ENCODE measurements at regions not wholly inside any gene's neighbourhood (a gene's known extent, or its start where the extent isn't known, plus 50 kb on each side); places are given as distances from the start of the nearest gene placed in this dataset.

DNA sequence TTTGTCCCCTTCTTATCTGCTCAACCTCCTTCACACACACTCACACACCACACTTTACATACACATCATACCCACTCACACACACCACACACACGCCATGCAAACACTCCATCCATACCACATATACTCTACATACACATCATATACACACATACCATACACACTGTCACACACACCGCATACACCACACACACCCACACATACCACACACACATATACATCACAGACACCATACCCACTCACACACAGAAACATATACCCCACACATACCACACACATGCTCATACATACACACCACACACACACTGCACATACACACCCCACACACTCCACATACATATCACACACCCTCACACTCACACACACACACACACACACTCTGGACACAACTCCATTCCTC, 54.3 kb upstream of the ACP3 start:
- H3K4me1 Mint-ChIP-seq (ENCODE audit: unreplicated experiment), result no peaks in the 10 kb centered on the region

GRCh38 chr3:132265028-132265427, 52.2 kb upstream of the ACP3 start:
- H3K4me3 Mint-ChIP-seq (ENCODE audit: unreplicated experiment), result no peak overlapping the region
- H3K4me1 Mint-ChIP-seq (ENCODE audit: unreplicated experiment), result no peaks in the 10 kb centered on the region

More for the DNA sequence above, 54.3 kb upstream of the ACP3 start:
- Mint-ChIP-seq H3K4me3 (ENCODE audit: unreplicated experiment) (no peak overlapping the region), H3K9me3 (ENCODE audit: unreplicated experiment) (no peaks in the 10 kb centered on the region), H3K36me3 (ENCODE audit: low read depth, unreplicated experiment) (no peaks in the 10 kb centered on the region), H3K27ac (ENCODE audit: unreplicated experiment) (no peak overlapping the region), H3K27me3 (ENCODE audit: unreplicated experiment) (peaks cover 1% of the 10 kb centered on the region)
- TF ChIP-seq, protein P1, sequence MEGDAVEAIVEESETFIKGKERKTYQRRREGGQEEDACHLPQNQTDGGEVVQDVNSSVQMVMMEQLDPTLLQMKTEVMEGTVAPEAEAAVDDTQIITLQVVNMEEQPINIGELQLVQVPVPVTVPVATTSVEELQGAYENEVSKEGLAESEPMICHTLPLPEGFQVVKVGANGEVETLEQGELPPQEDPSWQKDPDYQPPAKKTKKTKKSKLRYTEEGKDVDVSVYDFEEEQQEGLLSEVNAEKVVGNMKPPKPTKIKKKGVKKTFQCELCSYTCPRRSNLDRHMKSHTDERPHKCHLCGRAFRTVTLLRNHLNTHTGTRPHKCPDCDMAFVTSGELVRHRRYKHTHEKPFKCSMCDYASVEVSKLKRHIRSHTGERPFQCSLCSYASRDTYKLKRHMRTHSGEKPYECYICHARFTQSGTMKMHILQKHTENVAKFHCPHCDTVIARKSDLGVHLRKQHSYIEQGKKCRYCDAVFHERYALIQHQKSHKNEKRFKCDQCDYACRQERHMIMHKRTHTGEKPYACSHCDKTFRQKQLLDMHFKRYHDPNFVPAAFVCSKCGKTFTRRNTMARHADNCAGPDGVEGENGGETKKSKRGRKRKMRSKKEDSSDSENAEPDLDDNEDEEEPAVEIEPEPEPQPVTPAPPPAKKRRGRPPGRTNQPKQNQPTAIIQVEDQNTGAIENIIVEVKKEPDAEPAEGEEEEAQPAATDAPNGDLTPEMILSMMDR (IDR thresholded peaks at IDR 0.05; ENCODE audit: unreplicated experiment), result no peak
- DNase-seq (ENCODE audit: low spot score), result no peak

DNA sequence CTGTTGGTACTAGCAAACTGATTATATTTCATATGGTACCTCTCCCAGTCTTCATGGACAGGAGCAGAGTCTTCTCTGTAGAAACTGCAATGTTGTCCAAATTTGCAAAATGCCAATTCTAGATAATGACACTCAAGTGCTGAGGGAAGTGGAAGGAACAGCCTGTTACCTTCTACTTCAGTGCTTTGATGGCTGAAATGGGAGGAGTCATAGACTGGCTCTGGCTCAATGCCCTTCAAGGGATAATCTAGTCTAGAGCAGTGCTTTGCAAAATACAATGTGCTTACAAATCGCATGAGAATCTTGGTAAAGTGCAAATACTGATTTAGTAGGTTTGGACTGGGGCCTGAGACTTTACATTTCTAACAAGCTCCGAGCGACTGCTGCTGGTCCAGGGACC, 51.7 kb upstream of the ACP3 start:
- H3K4me1 Mint-ChIP-seq (ENCODE audit: unreplicated experiment), result no peaks in the 10 kb centered on the region
- H3K9me3 Mint-ChIP-seq (ENCODE audit: unreplicated experiment), result no peaks in the 10 kb centered on the region
- no peak overlapping the region for H3K4me3 Mint-ChIP-seq (ENCODE audit: unreplicated experiment)
- peaks cover 1% of the 10 kb centered on the region for H3K27me3 Mint-ChIP-seq (ENCODE audit: unreplicated experiment)
- TF ChIP-seq, protein P1 (IDR thresholded peaks at IDR 0.05; ENCODE audit: unreplicated experiment), result no peak
- no peak overlapping the region for H3K27ac Mint-ChIP-seq (ENCODE audit: unreplicated experiment)
- H3K36me3 Mint-ChIP-seq (ENCODE audit: low read depth, unreplicated experiment), result no peaks in the 10 kb centered on the region
- DNase-seq (ENCODE audit: low spot score), result no peak

More at GRCh38 chr3:132265028-132265427, 52.2 kb upstream of the ACP3 start:
- no peak overlapping the region for H3K27ac Mint-ChIP-seq (ENCODE audit: unreplicated experiment)
- H3K36me3 Mint-ChIP-seq (ENCODE audit: low read depth, unreplicated experiment), result no peaks in the 10 kb centered on the region
- TF ChIP-seq, protein P1 (IDR thresholded peaks at IDR 0.05; ENCODE audit: unreplicated experiment), result no peak
- H3K9me3 Mint-ChIP-seq (ENCODE audit: unreplicated experiment), result no peaks in the 10 kb centered on the region
- DNase-seq (ENCODE audit: low spot score), result no peak
- H3K27me3 Mint-ChIP-seq (ENCODE audit: unreplicated experiment), result peaks cover 1% of the 10 kb centered on the region

GRCh38 chr3:132267391-132267993, 49.7 kb upstream of the ACP3 start:
- no peaks in the 10 kb centered on the region for H3K4me1 Mint-ChIP-seq (ENCODE audit: unreplicated experiment)
- TF ChIP-seq, protein P1 (IDR thresholded peaks at IDR 0.05; ENCODE audit: unreplicated experiment), result no peak
- H3K4me3 Mint-ChIP-seq (ENCODE audit: unreplicated experiment), result no peak overlapping the region

More at GRCh38 chr3:132267391-132267993, 49.7 kb upstream of the ACP3 start:
- peaks cover 1% of the 10 kb centered on the region for H3K27me3 Mint-ChIP-seq (ENCODE audit: unreplicated experiment)
- no peaks in the 10 kb centered on the region for H3K9me3 Mint-ChIP-seq (ENCODE audit: unreplicated experiment)
- no peak for DNase-seq (ENCODE audit: low spot score)
- H3K27ac Mint-ChIP-seq (ENCODE audit: unreplicated experiment), result no peak overlapping the region
- no peaks in the 10 kb centered on the region for H3K36me3 Mint-ChIP-seq (ENCODE audit: low read depth, unreplicated experiment)
